AG09319 (cell line): ENCODE measurements at regions not wholly inside any gene's neighbourhood (a gene's known extent, or its start where the extent isn't known, plus 50 kb on each side); places are given as distances from the start of the nearest gene placed in this dataset.

ENCODE experiments used
- DNase-seq: peaks from one replicate; pipeline ENCODE4 v3.0.0-alpha.2; 2010; ENCODE audit warnings: low read depth; ENCODE audit errors: extremely low read depth
- CTCF ChIP-seq: IDR thresholded peaks from 2 replicates; pipeline ENCODE4 v1.5.1; 2011; ENCODE audit warnings: low read depth, mild to moderate bottlenecking, inconsistent platforms, low read length, moderate library complexity

- TF ChIP-seq CTCF, result no peak
- no peak for DNase-seq
Measured at GRCh38 chr7:101764221-101764620, 53.2 kb upstream of the CUX1 start.

- TF ChIP-seq CTCF, result no peak
- no peak for DNase-seq
Measured at GRCh38 chr7:101767544-101767943, 49.9 kb upstream of the CUX1 start.
